HEK293 (cell line): ENCODE measurements at regions not wholly inside any gene's neighbourhood (a gene's known extent, or its start where the extent isn't known, plus 50 kb on each side); places are given as distances from the start of the nearest gene placed in this dataset.

Source experiments
- CTCF ChIA-PET: fragments of 350-600 bp; formaldehyde crosslinking; extraction: SDS; loops from one replicate; lab custom pipeline; 2021; ENCODE audit warnings: antibody characterized with exemption; lab: Yijun Ruan, JAX
- POLR2A ChIA-PET: fragments of 300-600 bp; formaldehyde crosslinking; extraction: SDS; loops from one replicate; lab custom pipeline; 2020; ENCODE audit warnings: antibody characterized with exemption, inconsistent platforms; lab: Yijun Ruan, JAX
- H3K27ac ChIP-seq: fragments of 200-500 bp; sonication (Bioruptor generic); 2 replicates; pipeline ENCODE4 v1.5.1; 2014; ENCODE audit warnings: low read depth, low read length, control low read depth, inconsistent platforms; ENCODE audit errors: extremely low read depth
- H3K36me3 ChIP-seq, 2 experiments: fragments of 200-500 bp in 1 of 2; sonication (Bioruptor generic) in 1 of 2; 1 replicate in 1 of 2; 2 replicates in 1 of 2; pipeline ENCODE4 v1.5.1; 2014 to 2017; ENCODE audit warnings: inconsistent platforms in 2 of 2, low read length in 2 of 2; ENCODE audit not compliant: control insufficient read depth in 2 of 2, insufficient read depth in 1 of 2
- H3K4me1 ChIP-seq: fragments of 200-500 bp; sonication (Bioruptor generic); 2 replicates; pipeline ENCODE4 v1.5.1; 2014; ENCODE audit warnings: mild to moderate bottlenecking, low read length, inconsistent platforms; ENCODE audit not compliant: control insufficient read depth, insufficient read depth
- H3K4me3 ChIP-seq: 2 replicates; pipeline ENCODE4 v1.5.1; 2011; ENCODE audit warnings: low read depth, mild to moderate bottlenecking, control low read depth, low read length, moderate library complexity
- H3K9me3 ChIP-seq: fragments of 200-500 bp; sonication (Bioruptor generic); 2 replicates; pipeline ENCODE4 v1.5.1; 2014; ENCODE audit warnings: low read depth, low read length, inconsistent platforms; ENCODE audit not compliant: control insufficient read depth, insufficient read depth
- EGR2 ChIP-seq: fragments of 450-650 bp; formaldehyde crosslinking; IDR thresholded peaks from 2 replicates; pipeline ENCODE4 v1.5.1; 2016; ENCODE audit warnings: low read depth, missing biosample characterization, missing genetic modification characterization
- GFI1B ChIP-seq: fragments of 450-650 bp; formaldehyde crosslinking; IDR thresholded peaks from 2 replicates; pipeline ENCODE4 v1.5.1; 2016; ENCODE audit warnings: missing biosample characterization, missing genetic modification characterization
- GLI4 ChIP-seq: fragments of 450-650 bp; formaldehyde crosslinking; IDR thresholded peaks from 2 replicates; pipeline ENCODE4 v1.5.1; 2016; ENCODE audit warnings: missing biosample characterization, missing genetic modification characterization
- SCRT1 ChIP-seq: fragments of 450-650 bp; formaldehyde crosslinking; IDR thresholded peaks from 2 replicates; pipeline ENCODE4 v1.5.1; 2016; ENCODE audit warnings: missing biosample characterization, missing genetic modification characterization, borderline replicate concordance
- YY1 ChIP-seq: fragments of 450-650 bp; formaldehyde crosslinking; IDR thresholded peaks from 2 replicates; pipeline ENCODE4 v1.5.1; 2018; ENCODE audit warnings: missing biosample characterization, missing genetic modification characterization
- ZBTB44 ChIP-seq: fragments of 450-650 bp; IDR thresholded peaks from 2 replicates; pipeline ENCODE4 v1.5.1; 2018; ENCODE audit warnings: missing biosample characterization, mild to moderate bottlenecking, missing genetic modification characterization
- ZBTB48 ChIP-seq: fragments of 450-650 bp; formaldehyde crosslinking; IDR thresholded peaks from 2 replicates; pipeline ENCODE4 v1.5.1; 2016; ENCODE audit warnings: missing biosample characterization, missing genetic modification characterization
- ZNF133 ChIP-seq: fragments of 450-650 bp; formaldehyde crosslinking; IDR thresholded peaks from 2 replicates; pipeline ENCODE4 v1.5.1; 2016; ENCODE audit warnings: missing biosample characterization, missing genetic modification characterization
- ZNF146 ChIP-seq: fragments of 450-650 bp; formaldehyde crosslinking; IDR thresholded peaks from 2 replicates; pipeline ENCODE4 v1.5.1; 2016; ENCODE audit warnings: missing biosample characterization, missing genetic modification characterization
- ZNF174 ChIP-seq: fragments of 450-650 bp; formaldehyde crosslinking; IDR thresholded peaks from 2 replicates; pipeline ENCODE4 v1.5.0; 2017; ENCODE audit warnings: missing biosample characterization, mild to moderate bottlenecking, missing genetic modification characterization
- ZNF175 ChIP-seq: fragments of 450-650 bp; formaldehyde crosslinking; IDR thresholded peaks from 2 replicates; pipeline ENCODE4 v1.5.1; 2016; ENCODE audit warnings: missing biosample characterization, missing genetic modification characterization
- ZNF223 ChIP-seq: fragments of 450-650 bp; formaldehyde crosslinking; IDR thresholded peaks from 2 replicates; pipeline ENCODE4 v1.5.1; 2016; ENCODE audit warnings: missing biosample characterization, missing genetic modification characterization
- ZNF24 ChIP-seq: fragments of 450-650 bp; formaldehyde crosslinking; IDR thresholded peaks from 2 replicates; pipeline ENCODE4 v1.5.1; 2016; ENCODE audit warnings: missing biosample characterization, missing genetic modification characterization
- ZNF302 ChIP-seq: fragments of 450-650 bp; formaldehyde crosslinking; IDR thresholded peaks from 2 replicates; pipeline ENCODE4 v1.5.1; 2016; ENCODE audit warnings: missing biosample characterization, missing genetic modification characterization, low read depth
- ZNF350 ChIP-seq: fragments of 450-650 bp; formaldehyde crosslinking; IDR thresholded peaks from 2 replicates; pipeline ENCODE4 v1.5.0; 2017; ENCODE audit warnings: missing biosample characterization, mild to moderate bottlenecking, missing genetic modification characterization
- ZNF366 ChIP-seq: fragments of 450-650 bp; formaldehyde crosslinking; conservative IDR thresholded peaks from 2 replicates; pipeline ENCODE4 v1.5.1; 2016; ENCODE audit warnings: missing biosample characterization, missing genetic modification characterization
- ZNF37A ChIP-seq: fragments of 450-650 bp; IDR thresholded peaks from 2 replicates; pipeline ENCODE4 v1.5.1; 2018; ENCODE audit warnings: missing biosample characterization, missing genetic modification characterization
- ZXDB ChIP-seq: fragments of 450-650 bp; formaldehyde crosslinking; IDR thresholded peaks from 2 replicates; pipeline ENCODE4 v1.5.1; 2016; ENCODE audit warnings: missing biosample characterization, missing genetic modification characterization
- TF ChIP-seq, protein P1 (sequence below): fragments of 450-650 bp; formaldehyde crosslinking; IDR thresholded peaks from 2 replicates; pipeline ENCODE4 v1.5.1; 2016; ENCODE audit warnings: missing biosample characterization, missing genetic modification characterization
- TF ChIP-seq, protein P2 (sequence below): fragments of 450-650 bp; formaldehyde crosslinking; IDR thresholded peaks from 2 replicates; pipeline ENCODE4 v1.5.1; 2016; ENCODE audit warnings: missing biosample characterization, missing genetic modification characterization, borderline replicate concordance

DNA sequence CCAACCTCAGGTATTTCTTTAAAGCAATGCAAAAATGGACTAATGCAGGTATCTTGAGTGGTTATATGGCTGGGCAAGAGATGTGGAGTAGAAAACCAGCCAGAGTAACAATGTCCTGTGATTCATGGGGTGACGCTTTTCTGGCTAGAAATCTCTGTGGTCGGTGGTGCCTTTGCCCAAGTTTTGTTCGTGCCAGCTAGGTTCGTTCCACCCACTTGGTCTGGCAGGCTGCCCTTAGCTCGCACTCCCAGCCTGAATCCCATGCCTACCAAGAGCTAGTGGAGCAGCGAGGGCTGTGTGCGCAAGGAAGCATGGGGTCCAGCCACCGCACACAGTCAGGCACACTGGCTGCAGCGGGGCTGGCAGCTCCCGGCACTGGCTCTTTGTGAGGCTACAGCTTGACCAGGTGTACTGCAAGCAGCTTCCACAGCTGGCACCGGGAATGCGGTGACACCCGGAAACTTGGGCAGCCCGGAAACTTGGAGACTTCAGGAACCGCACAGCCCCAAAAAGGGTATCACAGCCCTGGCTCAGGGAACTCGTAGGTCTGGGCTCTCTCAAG lies 349.6 kb upstream of the PCDH20 start (continued):
- no peak for TF ChIP-seq ZNF24
- no peak for TF ChIP-seq EGR2 (tag by site-specific recombination)
- TF ChIP-seq ZNF133 (tag by site-specific recombination): no peak
- TF ChIP-seq, protein P1, sequence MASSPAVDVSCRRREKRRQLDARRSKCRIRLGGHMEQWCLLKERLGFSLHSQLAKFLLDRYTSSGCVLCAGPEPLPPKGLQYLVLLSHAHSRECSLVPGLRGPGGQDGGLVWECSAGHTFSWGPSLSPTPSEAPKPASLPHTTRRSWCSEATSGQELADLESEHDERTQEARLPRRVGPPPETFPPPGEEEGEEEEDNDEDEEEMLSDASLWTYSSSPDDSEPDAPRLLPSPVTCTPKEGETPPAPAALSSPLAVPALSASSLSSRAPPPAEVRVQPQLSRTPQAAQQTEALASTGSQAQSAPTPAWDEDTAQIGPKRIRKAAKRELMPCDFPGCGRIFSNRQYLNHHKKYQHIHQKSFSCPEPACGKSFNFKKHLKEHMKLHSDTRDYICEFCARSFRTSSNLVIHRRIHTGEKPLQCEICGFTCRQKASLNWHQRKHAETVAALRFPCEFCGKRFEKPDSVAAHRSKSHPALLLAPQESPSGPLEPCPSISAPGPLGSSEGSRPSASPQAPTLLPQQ: no peak
- TF ChIP-seq, protein P2, sequence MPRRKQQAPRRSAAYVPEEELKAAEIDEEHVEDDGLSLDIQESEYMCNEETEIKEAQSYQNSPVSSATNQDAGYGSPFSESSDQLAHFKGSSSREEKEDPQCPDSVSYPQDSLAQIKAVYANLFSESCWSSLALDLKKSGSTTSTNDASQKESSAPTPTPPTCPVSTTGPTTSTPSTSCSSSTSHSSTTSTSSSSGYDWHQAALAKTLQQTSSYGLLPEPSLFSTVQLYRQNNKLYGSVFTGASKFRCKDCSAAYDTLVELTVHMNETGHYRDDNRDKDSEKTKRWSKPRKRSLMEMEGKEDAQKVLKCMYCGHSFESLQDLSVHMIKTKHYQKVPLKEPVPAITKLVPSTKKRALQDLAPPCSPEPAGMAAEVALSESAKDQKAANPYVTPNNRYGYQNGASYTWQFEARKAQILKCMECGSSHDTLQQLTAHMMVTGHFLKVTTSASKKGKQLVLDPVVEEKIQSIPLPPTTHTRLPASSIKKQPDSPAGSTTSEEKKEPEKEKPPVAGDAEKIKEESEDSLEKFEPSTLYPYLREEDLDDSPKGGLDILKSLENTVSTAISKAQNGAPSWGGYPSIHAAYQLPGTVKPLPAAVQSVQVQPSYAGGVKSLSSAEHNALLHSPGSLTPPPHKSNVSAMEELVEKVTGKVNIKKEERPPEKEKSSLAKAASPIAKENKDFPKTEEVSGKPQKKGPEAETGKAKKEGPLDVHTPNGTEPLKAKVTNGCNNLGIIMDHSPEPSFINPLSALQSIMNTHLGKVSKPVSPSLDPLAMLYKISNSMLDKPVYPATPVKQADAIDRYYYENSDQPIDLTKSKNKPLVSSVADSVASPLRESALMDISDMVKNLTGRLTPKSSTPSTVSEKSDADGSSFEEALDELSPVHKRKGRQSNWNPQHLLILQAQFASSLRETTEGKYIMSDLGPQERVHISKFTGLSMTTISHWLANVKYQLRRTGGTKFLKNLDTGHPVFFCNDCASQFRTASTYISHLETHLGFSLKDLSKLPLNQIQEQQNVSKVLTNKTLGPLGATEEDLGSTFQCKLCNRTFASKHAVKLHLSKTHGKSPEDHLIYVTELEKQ (tag by site-specific recombination): no peak
- TF ChIP-seq ZNF366: no peak
- no peak for TF ChIP-seq ZNF350 (tag by site-specific recombination)
- no peak for TF ChIP-seq ZNF223 (tag by site-specific recombination)
- TF ChIP-seq GFI1B: no peak

GRCh38 chr13:61761690-61762089 lies 346.0 kb upstream of the PCDH20 start:
- TF ChIP-seq ZNF146 (tag by site-specific recombination) (no peak), ZNF302 (no peak), ZNF133 (tag by site-specific recombination) (no peak), SCRT1 (tag by site-specific recombination) (no peak), ZXDB (tag by site-specific recombination) (no peak), ZNF174 (tag by site-specific recombination) (no peak), YY1 (tag by site-specific recombination) (no peak), ZBTB44 (tag by site-specific recombination) (no peak), ZNF37A (tag by site-specific recombination) (no peak), ZNF175 (tag by site-specific recombination) (no peak), ZBTB48 (tag by site-specific recombination) (no peak), GLI4 (tag by site-specific recombination) (no peak)
- H3K36me3 ChIP-seq: no peaks in the 10 kb centered on the region
- H3K9me3 ChIP-seq: no peaks in the 10 kb centered on the region
- CTCF ChIA-PET: no interaction called here
- POLR2A ChIA-PET: no interaction called here
- no peak overlapping the region for H3K27ac ChIP-seq
- H3K4me1 ChIP-seq: no peaks in the 10 kb centered on the region
- H3K4me3 ChIP-seq: no peak overlapping the region
